Ishikawa (cell line): ENCODE measurements at regions not wholly inside any gene's neighbourhood (a gene's known extent, or its start where the extent isn't known, plus 50 kb on each side); places are given as distances from the start of the nearest gene placed in this dataset.

Experiments
- CEBPB ChIP-seq: IDR thresholded peaks from 2 replicates; pipeline ENCODE4 v1.6.1; 2012
- CREB1 ChIP-seq: IDR thresholded peaks from 2 replicates; pipeline ENCODE4 v1.6.1; 2012; ENCODE audit warnings: low read depth
- EGR1 ChIP-seq: IDR thresholded peaks from 2 replicates; pipeline ENCODE4 v1.6.1; 2012
- EP300 ChIP-seq: IDR thresholded peaks from 2 replicates; pipeline ENCODE4 v1.6.1; 2012; ENCODE audit warnings: borderline replicate concordance
- FOXM1 ChIP-seq: IDR thresholded peaks from 2 replicates; pipeline ENCODE4 v1.6.1; 2012; ENCODE audit warnings: low read depth, borderline replicate concordance
- MAX ChIP-seq: IDR thresholded peaks from 2 replicates; pipeline ENCODE4 v1.6.1; 2012
- NFIC ChIP-seq: IDR thresholded peaks from 2 replicates; pipeline ENCODE4 v1.6.1; 2012
- RAD21 ChIP-seq: IDR thresholded peaks from 2 replicates; pipeline ENCODE4 v1.6.1; 2012; ENCODE audit warnings: low read depth
- REST ChIP-seq: IDR thresholded peaks from 2 replicates; pipeline ENCODE4 v1.6.1; 2012; ENCODE audit warnings: low read depth, mild to moderate bottlenecking
- TAF1 ChIP-seq: IDR thresholded peaks from 2 replicates; pipeline ENCODE4 v1.6.1; 2012; ENCODE audit warnings: low read depth, mild to moderate bottlenecking
- TCF12 ChIP-seq: IDR thresholded peaks from 2 replicates; pipeline ENCODE4 v1.6.1; 2012; ENCODE audit warnings: low read depth
- TEAD4 ChIP-seq: IDR thresholded peaks from 2 replicates; pipeline ENCODE4 v1.6.1; 2012
- USF1 ChIP-seq: IDR thresholded peaks from 2 replicates; pipeline ENCODE4 v1.6.1; 2012
- YY1 ChIP-seq: IDR thresholded peaks from 2 replicates; pipeline ENCODE4 v1.6.1; 2012; ENCODE audit warnings: low read depth
- ZBTB7A ChIP-seq: IDR thresholded peaks from 2 replicates; pipeline ENCODE4 v1.6.1; 2012; ENCODE audit warnings: low read depth

- TF ChIP-seq REST: no peak
- TF ChIP-seq ZBTB7A: no peak
- TF ChIP-seq EP300: no peak
- no peak for TF ChIP-seq FOXM1
- TF ChIP-seq TAF1: no peak
- no peak for TF ChIP-seq CREB1
- no peak for TF ChIP-seq TCF12
- no peak for TF ChIP-seq USF1
- TF ChIP-seq CEBPB: no peak
- TF ChIP-seq RAD21: no peak
- TF ChIP-seq NFIC: no peak
- TF ChIP-seq MAX: no peak
- no peak for TF ChIP-seq EGR1
- no peak for TF ChIP-seq TEAD4
- TF ChIP-seq YY1: no peak
Measured at GRCh38 chr4:173766171-173766600, 236.2 kb upstream of the HAND2 start.

- TF ChIP-seq FOXM1: no peak
- no peak for TF ChIP-seq EP300
Measured at GRCh38 chr4:173765751-173766150, 235.7 kb upstream of the HAND2 start.

- TF ChIP-seq RAD21: no peak
- TF ChIP-seq EP300: no peak
- TF ChIP-seq CEBPB: no peak
- no peak for TF ChIP-seq EGR1
- no peak for TF ChIP-seq REST
- no peak for TF ChIP-seq FOXM1
- TF ChIP-seq CREB1: no peak
- TF ChIP-seq TAF1: no peak
- no peak for TF ChIP-seq USF1
- TF ChIP-seq NFIC: no peak
- no peak for TF ChIP-seq YY1
- TF ChIP-seq ZBTB7A: no peak
- no peak for TF ChIP-seq TEAD4
- TF ChIP-seq MAX: no peak
- no peak for TF ChIP-seq TCF12
Measured at GRCh38 chr4:173763389-173763788, 233.4 kb upstream of the HAND2 start.

- TF ChIP-seq NFIC (no peak), FOXM1 (no peak), ZBTB7A (no peak), YY1 (no peak), EP300 (no peak), CREB1 (no peak), TEAD4 (no peak), TAF1 (no peak), EGR1 (no peak)
Measured at GRCh38 chr4:173761938-173762337, 231.9 kb upstream of the HAND2 start.

- TF ChIP-seq TAF1 (no peak), EP300 (no peak), ZBTB7A (no peak), REST (no peak), TEAD4 (no peak), CREB1 (no peak), YY1 (no peak), TCF12 (no peak), RAD21 (no peak), MAX (no peak), CEBPB (no peak), EGR1 (no peak), USF1 (no peak), FOXM1 (no peak), NFIC (no peak)
Measured at GRCh38 chr4:173761236-173761635, 231.2 kb upstream of the HAND2 start.
